HG02973 (cell line): ENCODE measurements at regions not wholly inside any gene's neighbourhood (a gene's known extent, or its start where the extent isn't known, plus 50 kb on each side); places are given as distances from the start of the nearest gene placed in this dataset.

Experiments used
- ATAC-seq: cut with Tn5 transposase; IDR thresholded peaks from one replicate; pipeline ENCODE4 v1.9.1; 2021; ENCODE audit warnings: moderate library complexity; ENCODE audit not compliant: unreplicated experiment

- no peak for ATAC-seq
Measured at GRCh38 chr16:26189536-26189935, 497.8 kb downstream of the HS3ST4 start.

GRCh38 chr16:26194526-26194925 lies 502.8 kb downstream of the HS3ST4 start:
- no peak for ATAC-seq

GRCh38 chr16:26195225-26195624 lies 503.5 kb downstream of the HS3ST4 start:
- no peak for ATAC-seq

GRCh38 chr16:26196310-26196709 lies 504.6 kb downstream of the HS3ST4 start:
- no peak for ATAC-seq

- ATAC-seq, result no peak
Measured at GRCh38 chr16:26196802-26197201, 505.0 kb downstream of the HS3ST4 start.

- ATAC-seq, result no peak
Measured at GRCh38 chr16:26197707-26198106, 505.9 kb downstream of the HS3ST4 start.

- ATAC-seq, result no peak
Measured at GRCh38 chr16:26198221-26198620, 506.5 kb downstream of the HS3ST4 start.

GRCh38 chr16:26204138-26204537 lies 512.4 kb downstream of the HS3ST4 start:
- no peak for ATAC-seq

- no peak for ATAC-seq
Measured at GRCh38 chr16:26211542-26211941, 519.8 kb downstream of the HS3ST4 start.

- ATAC-seq, result no peak
Measured at GRCh38 chr16:26212599-26212998, 520.8 kb downstream of the HS3ST4 start.

- ATAC-seq, result no peak
Measured at GRCh38 chr16:26214581-26215174, 522.9 kb downstream of the HS3ST4 start.

GRCh38 chr16:26220894-26221293 lies 529.1 kb downstream of the HS3ST4 start:
- ATAC-seq, result no peak

- ATAC-seq, result no peak
Measured at GRCh38 chr16:26231647-26232046, 539.9 kb downstream of the HS3ST4 start.

GRCh38 chr16:26240807-26241206 lies 549.0 kb downstream of the HS3ST4 start:
- no peak for ATAC-seq

GRCh38 chr16:26247063-26247462 lies 555.3 kb downstream of the HS3ST4 start:
- no peak for ATAC-seq

GRCh38 chr16:26252598-26252997 lies 560.8 kb downstream of the HS3ST4 start:
- ATAC-seq, result no peak

- no peak for ATAC-seq
Measured at GRCh38 chr16:26261621-26262020, 569.9 kb downstream of the HS3ST4 start.

- ATAC-seq, result no peak
Measured at GRCh38 chr16:26263406-26263805, 571.6 kb downstream of the HS3ST4 start.

- ATAC-seq, result no peak
Measured at GRCh38 chr16:26267641-26268040, 575.9 kb downstream of the HS3ST4 start.

- no peak for ATAC-seq
Measured at GRCh38 chr16:26269673-26270072, 577.9 kb downstream of the HS3ST4 start.

- ATAC-seq, result no peak
Measured at GRCh38 chr16:26273607-26274006, 581.8 kb downstream of the HS3ST4 start.

- no peak for ATAC-seq
Measured at GRCh38 chr16:26275021-26275590, 583.3 kb downstream of the HS3ST4 start.

GRCh38 chr16:26276289-26276688 lies 584.5 kb downstream of the HS3ST4 start:
- ATAC-seq, result no peak
